Psoas muscle (tissue), 7 donors: ENCODE measurements at regions not wholly inside any gene's neighbourhood (a gene's known extent, or its start where the extent isn't known, plus 50 kb on each side); places are given as distances from the start of the nearest gene placed in this dataset.

Experiments
- ATAC-seq, 4 donors: fragments of 200-7000 bp; cut with Tn5 transposase; one replicate each; pipeline ENCODE4 v1.9.1; 2020; ENCODE audit warnings: moderate library complexity in 3 of 4, mild to moderate bottlenecking in 2 of 4
- DNase-seq, 2 donors: peaks; one replicate each; pipeline ENCODE4 v3.0.0-alpha.2; 2020
- H3K27ac ChIP-seq: fragments of 200-600 bp; one replicate; pipeline ENCODE4 v1.8.0; 2022
- H3K27me3 ChIP-seq, 3 donors: fragments of 200-600 bp in 1 of 3; one replicate each; pipeline versions ENCODE4 v1.6.1 to v1.8.0; 2013 to 2022; ENCODE audit warnings: low read length in 2 of 3, mild to moderate bottlenecking in 2 of 3, moderate library complexity in 1 of 3; ENCODE audit not compliant: insufficient read depth in 3 of 3
- H3K36me3 ChIP-seq, 2 donors: fragments of 200-600 bp in 1 of 2; one replicate each; pipeline versions ENCODE4 v1.6.1 to v1.8.0; 2013 to 2022; ENCODE audit warnings: low read depth in 1 of 2, mild to moderate bottlenecking in 1 of 2, moderate library complexity in 1 of 2; ENCODE audit not compliant: insufficient read depth in 1 of 2
- H3K4me1 ChIP-seq: fragments of 200-600 bp; one replicate; pipeline ENCODE4 v1.8.0; 2022
- H3K4me3 ChIP-seq: fragments of 200-600 bp; one replicate; pipeline ENCODE4 v1.8.0; 2022; ENCODE audit warnings: mild to moderate bottlenecking
- H3K9me3 ChIP-seq: fragments of 200-600 bp; one replicate; pipeline ENCODE4 v1.8.0; 2022
- CTCF ChIP-seq: fragments of 200-600 bp; IDR thresholded peaks from one replicate; pipeline ENCODE4 v1.8.0; 2022; ENCODE audit warnings: antibody characterized with exemption
- WGBS, 3 donors: extraction: QIAGEN DNeasy Blood & Tissue Kit; methylation state at CpG; one replicate each; pipeline versions ENCODE4 v1.1.6 to v1.1.7; 2013; 5-methylcytosine and 5-hydroxymethylcytosine counted together
- intact Hi-C, 2 donors: fragments of 100-400 bp; cut with DNase I; formaldehyde crosslinking; loops; one replicate each; pipeline versions ENCODE4 v1.11.0 to v1.14.2; 2022
- donor health status: healthy with polysubstance abuse.
- donor health status: DM: no; HTN: no; CAD: no; lungs with moderate emphysema.
- donor health status: Bipolar disorder and iron deficiency.
- donor health status: healthy.
- donor health status: DM: yes; HTN: yes; CAD: no.
- donor health status: DM: no; HTN: no; CAD: no.
- donor health status: DM: yes; HTN: yes; CAD: no.

DNA sequence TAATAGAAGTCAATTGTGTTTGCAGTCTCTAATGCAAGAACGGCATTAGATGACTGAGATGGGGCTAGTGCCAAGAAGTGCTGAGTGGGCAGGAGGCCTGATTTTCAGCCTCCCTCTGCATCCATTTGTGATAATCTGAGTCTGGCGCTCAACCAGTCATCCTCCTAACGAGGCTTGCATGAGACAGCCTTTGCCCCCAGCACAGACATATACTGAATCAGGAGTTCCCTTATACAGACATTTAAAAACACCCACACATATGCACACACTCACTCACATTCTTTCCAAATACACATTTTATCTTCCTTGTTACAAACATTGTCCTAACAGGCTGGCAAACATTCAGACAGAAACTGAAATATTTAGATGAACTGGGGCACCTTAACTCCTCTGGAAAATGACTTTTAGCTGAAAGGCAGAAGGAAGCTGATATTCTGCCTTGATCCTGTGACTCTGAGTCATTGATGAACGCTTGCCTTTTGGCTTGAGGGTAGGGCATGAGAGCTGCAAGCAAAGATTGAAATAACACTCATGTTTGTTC lies 562.3 kb downstream of the DHX35 start:
- DNase-seq, result no peak
- no peaks in the 10 kb centered on the region for H3K9me3 ChIP-seq
- TF ChIP-seq CTCF, result no peak
- H3K27ac ChIP-seq, result no peak overlapping the region
- intact Hi-C loops, result no loop called here
- 33 to 36% (median 34%) methylated on average over 4 of the region's 4 CpGs for WGBS, 3 donors
- no peaks in the 10 kb centered on the region for H3K27me3 ChIP-seq
- H3K4me3 ChIP-seq, result no peak overlapping the region
- H3K36me3 ChIP-seq, result no peaks in the 10 kb centered on the region
- H3K4me1 ChIP-seq, result peaks cover 8% of the 10 kb centered on the region
- ATAC-seq, result peak in 2 of 4 donors; percentile 57 to 71

- no peak for DNase-seq
- WGBS, 3 donors, result 41 to 45% (median 41%) methylated on average over 1 of the region's 1 CpG
- Histone ChIP-seq H3K9me3 (no peaks in the 10 kb centered on the region), H3K4me1 (peaks cover 8% of the 10 kb centered on the region), H3K36me3 (no peaks in the 10 kb centered on the region), H3K4me3 (no peak overlapping the region), H3K27ac (no peak overlapping the region), H3K27me3 (no peaks in the 10 kb centered on the region)
- ATAC-seq, result peak in 2 of 4 donors; percentile 71 to 80
- no peak for TF ChIP-seq CTCF
- intact Hi-C loops, result no loop called here
Observed at GRCh38 chr20:39523405-39523804, 561.3 kb downstream of the DHX35 start.

GRCh38 chr20:39518654-39519053 lies 556.5 kb downstream of the DHX35 start:
- WGBS, 3 donors, result 78 to 85% (median 81%) methylated on average over 5 of the region's 5 CpGs
- Histone ChIP-seq H3K9me3 (peaks cover 4% of the 10 kb centered on the region), H3K4me3 (no peak overlapping the region), H3K27ac (no peak overlapping the region), H3K27me3 (no peaks in the 10 kb centered on the region), H3K36me3 (no peaks in the 10 kb centered on the region), H3K4me1 (no peaks in the 10 kb centered on the region)
- ATAC-seq, result no peak
- no peak for TF ChIP-seq CTCF
- no peak for DNase-seq
- intact Hi-C loops, result no loop called here

DNA sequence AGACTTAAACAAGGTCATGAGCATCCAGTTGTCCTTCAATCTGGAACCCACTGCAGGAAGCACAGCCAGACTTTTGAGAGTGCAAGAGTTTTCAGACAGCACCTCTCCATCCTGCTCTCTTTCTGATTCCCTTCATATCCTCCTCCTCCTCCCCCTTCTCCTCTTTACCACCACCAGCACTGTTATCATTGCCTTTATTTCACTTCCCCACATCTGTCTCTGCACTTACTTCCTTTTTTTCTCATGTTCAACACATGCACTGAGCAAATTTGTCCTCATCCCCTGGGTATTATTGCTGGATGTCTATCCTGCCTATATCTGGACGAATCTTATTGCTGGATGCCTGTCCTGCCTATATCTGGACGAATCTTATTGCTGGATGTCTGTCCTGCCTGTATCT lies 554.8 kb downstream of the DHX35 start:
- Histone ChIP-seq H3K36me3 (no peaks in the 10 kb centered on the region), H3K4me1 (no peaks in the 10 kb centered on the region), H3K4me3 (no peak overlapping the region), H3K9me3 (peaks cover 4% of the 10 kb centered on the region), H3K27ac (no peak overlapping the region), H3K27me3 (no peaks in the 10 kb centered on the region)
- 70 to 80% (median 70%) methylated on average over 2 of the region's 2 CpGs for WGBS, 3 donors
- DNase-seq, result no peak
- no peak for ATAC-seq
- intact Hi-C loops, result no loop called here
- no peak for TF ChIP-seq CTCF

- ATAC-seq (no peak), DNase-seq (no peak)
- 79 to 84% (median 83%) methylated on average over 1 of the region's 1 CpG for WGBS, 3 donors
- H3K4me3 ChIP-seq, result no peak overlapping the region
- no peak for TF ChIP-seq CTCF
- H3K4me1 ChIP-seq, result no peaks in the 10 kb centered on the region
- H3K36me3 ChIP-seq, result no peaks in the 10 kb centered on the region
- H3K9me3 ChIP-seq, result no peaks in the 10 kb centered on the region
- H3K27ac ChIP-seq, result no peak overlapping the region
- H3K27me3 ChIP-seq, result no peaks in the 10 kb centered on the region
- intact Hi-C loops, result no loop called here
Observed at GRCh38 chr20:39504710-39505094, 542.6 kb downstream of the DHX35 start.
